ENCODE measurements at regions not wholly inside any gene's neighbourhood (a gene's known extent, or its start where the extent isn't known, plus 50 kb on each side); places are given as distances from the start of the nearest gene placed in this dataset.

GRCh38 chr4:184941671-184942418 lies 76.4 kb upstream of the HELT start:
- TF ChIP-seq CTCF (conservative IDR thresholded peaks at IDR 0.05; ENCODE audit: control insufficient read depth, insufficient read depth, low read depth, low read length): no peak
- DNase-seq (ENCODE audit: low read depth): no peak
- no peak overlapping the region for H3K4me3 ChIP-seq (ENCODE audit: control insufficient read depth, low read depth, low read length)

GRCh38 chr4:184942444-184943425 lies 75.6 kb upstream of the HELT start:
- no peak overlapping the region for H3K4me3 ChIP-seq (ENCODE audit: control insufficient read depth, low read depth, low read length)
- no peak for TF ChIP-seq CTCF (conservative IDR thresholded peaks at IDR 0.05; ENCODE audit: control insufficient read depth, insufficient read depth, low read depth, low read length)
- DNase-seq (ENCODE audit: low read depth): no peak

- DNase-seq (ENCODE audit: low read depth): no peak
- H3K4me3 ChIP-seq (ENCODE audit: control insufficient read depth, low read depth, low read length): no peak overlapping the region
- TF ChIP-seq CTCF (conservative IDR thresholded peaks at IDR 0.05; ENCODE audit: control insufficient read depth, insufficient read depth, low read depth, low read length): no peak
Observed at GRCh38 chr4:184949020-184949419, 69.3 kb upstream of the HELT start.

GRCh38 chr4:184950117-184950830 lies 68.0 kb upstream of the HELT start:
- no peak for TF ChIP-seq CTCF (conservative IDR thresholded peaks at IDR 0.05; ENCODE audit: control insufficient read depth, insufficient read depth, low read depth, low read length)
- DNase-seq (ENCODE audit: low read depth): no peak
- H3K4me3 ChIP-seq (ENCODE audit: control insufficient read depth, low read depth, low read length): no peak overlapping the region

GRCh38 chr4:184950926-184951325 lies 67.4 kb upstream of the HELT start:
- H3K4me3 ChIP-seq (ENCODE audit: control insufficient read depth, low read depth, low read length): no peak overlapping the region
- TF ChIP-seq CTCF (conservative IDR thresholded peaks at IDR 0.05; ENCODE audit: control insufficient read depth, insufficient read depth, low read depth, low read length): no peak
- no peak for DNase-seq (ENCODE audit: low read depth)

GRCh38 chr4:184951668-184952160 lies 66.6 kb upstream of the HELT start:
- no peak for TF ChIP-seq CTCF (conservative IDR thresholded peaks at IDR 0.05; ENCODE audit: control insufficient read depth, insufficient read depth, low read depth, low read length)

More at GRCh38 chr4:184951668-184952160, 66.6 kb upstream of the HELT start:
- DNase-seq (ENCODE audit: low read depth): no peak
- H3K4me3 ChIP-seq (ENCODE audit: control insufficient read depth, low read depth, low read length): no peak overlapping the region

All from fibroblast of mammary gland (primary cell).